GM21515 (cell line): ENCODE measurements at regions not wholly inside any gene's neighbourhood (a gene's known extent, or its start where the extent isn't known, plus 50 kb on each side); places are given as distances from the start of the nearest gene placed in this dataset.
A peak's percentile ranks its signal among the peaks of the same experiment; 100 is the strongest.
"Not testable (repeated sequence)": the region's sequence is repeated elsewhere in the genome, so short reads cannot be mapped to it uniquely, and the experiment has no call there.

ENCODE experiments used
- ATAC-seq: cut with Tn5 transposase; IDR thresholded peaks from one replicate; pipeline ENCODE4 v1.9.1; 2021; ENCODE audit not compliant: unreplicated experiment

DNA sequence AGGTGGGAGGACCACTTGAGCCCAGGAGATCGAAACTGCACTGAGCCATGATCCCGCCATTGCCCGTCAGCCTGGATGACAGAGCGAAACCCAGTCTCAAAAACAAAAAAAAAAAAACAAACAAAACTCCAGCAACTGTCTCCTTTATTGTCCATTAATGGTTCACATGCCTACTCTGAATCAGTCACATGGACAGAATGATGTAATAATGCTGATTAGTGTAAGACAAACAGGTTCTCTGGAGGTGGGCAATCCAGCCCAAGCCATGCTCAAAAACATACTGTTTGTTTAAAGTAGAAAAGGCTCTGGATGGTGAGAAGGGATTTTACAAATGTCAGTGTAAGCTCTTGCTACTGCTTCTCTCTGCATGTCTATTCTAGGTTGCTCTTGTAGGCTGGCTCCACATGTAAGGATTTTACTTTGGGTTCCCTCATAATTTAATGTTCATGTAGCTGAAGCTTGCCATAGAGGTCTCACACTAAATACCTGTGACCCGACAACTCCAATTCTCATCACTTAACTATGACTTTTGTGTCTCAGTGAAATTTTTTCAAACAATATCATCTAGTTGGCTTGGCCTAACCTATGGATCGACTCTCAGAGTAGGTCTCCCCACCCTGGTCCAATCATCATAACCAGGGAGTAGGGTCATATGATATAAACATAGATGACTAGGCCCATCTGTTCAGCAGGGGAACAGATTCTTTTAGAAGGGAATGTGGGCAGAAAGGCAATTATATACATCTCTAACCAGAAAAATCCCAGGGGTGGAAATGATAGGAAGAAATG, 83.9 kb upstream of the SLC39A10 start:
- ATAC-seq, result no peak

DNA sequence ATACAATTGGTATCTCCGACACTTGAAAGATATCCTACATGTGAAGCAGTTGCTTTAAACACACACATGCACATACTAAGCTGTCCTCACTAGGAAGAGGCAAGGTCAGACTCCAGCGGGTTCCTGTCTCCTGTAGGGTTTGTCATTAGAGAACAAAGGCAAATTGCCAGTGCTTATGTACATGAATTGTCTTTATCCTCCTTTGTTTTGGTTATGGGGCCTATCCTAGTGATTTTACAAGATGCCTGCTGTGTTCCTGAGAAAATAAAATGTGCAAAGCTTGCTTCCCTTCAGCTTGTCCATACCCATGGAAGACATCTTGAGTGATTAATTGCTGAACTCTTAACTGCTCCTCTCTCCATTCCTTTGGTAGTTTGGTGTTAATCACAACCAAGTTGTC, 86.7 kb upstream of the SLC39A10 start:
- ATAC-seq, result no peak

DNA sequence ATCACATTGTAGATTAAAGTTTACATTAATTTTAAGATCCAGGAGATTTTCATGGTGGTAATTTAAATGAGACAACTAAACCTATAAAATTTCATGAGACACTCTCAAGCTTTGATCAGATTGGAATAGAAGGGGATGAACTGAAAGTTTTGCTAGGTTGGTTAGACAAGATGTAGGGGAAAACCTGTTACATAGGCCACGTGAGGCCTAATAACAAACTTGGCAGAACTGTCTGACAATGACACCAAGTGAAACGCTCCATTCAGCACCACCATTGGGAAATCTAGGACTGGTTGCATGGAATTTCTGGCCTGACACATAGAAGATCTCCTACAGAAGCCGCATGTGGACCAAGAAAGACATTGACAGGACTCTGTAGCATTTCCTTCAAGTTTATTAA, 87.8 kb upstream of the SLC39A10 start:
- no peak for ATAC-seq

- ATAC-seq, result not testable (repeated sequence)
These were observed 92.3 kb upstream of the SLC39A10 start for GRCh38 chr2:195564625-195565135.

DNA sequence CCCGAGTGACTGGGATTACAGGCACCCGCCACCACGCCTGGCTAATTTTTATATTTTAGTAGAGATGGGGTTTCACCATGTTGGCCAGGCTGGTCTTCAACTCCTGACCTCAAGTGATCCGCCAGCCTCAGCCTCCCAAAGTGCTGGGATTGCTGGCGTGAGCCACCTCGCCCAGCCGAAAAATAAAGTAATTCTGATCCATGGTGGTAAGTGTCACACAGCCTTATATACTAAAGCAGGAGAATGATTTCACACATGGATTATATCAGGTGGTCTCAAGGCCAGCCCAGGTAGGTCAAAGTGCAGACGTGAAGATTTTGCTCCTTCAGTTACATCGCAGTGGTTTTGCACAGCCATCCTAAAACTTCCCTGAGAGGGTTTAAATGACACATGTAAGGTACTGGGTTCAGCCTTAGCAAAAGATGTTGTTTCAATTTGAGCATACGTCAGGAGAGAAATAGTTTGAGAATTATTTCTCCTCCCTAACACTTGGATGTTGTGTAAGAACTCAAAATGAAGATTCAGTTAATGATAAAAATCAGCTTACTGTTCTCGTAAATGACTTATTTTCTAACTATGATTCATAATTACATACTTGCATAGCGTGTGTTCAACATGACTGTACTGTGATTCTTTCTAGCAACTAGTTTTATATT, 93.0 kb upstream of the SLC39A10 start:
- no peak for ATAC-seq

GRCh38 chr2:195562570-195563566, 94.2 kb upstream of the SLC39A10 start:
- ATAC-seq, result no peak

DNA sequence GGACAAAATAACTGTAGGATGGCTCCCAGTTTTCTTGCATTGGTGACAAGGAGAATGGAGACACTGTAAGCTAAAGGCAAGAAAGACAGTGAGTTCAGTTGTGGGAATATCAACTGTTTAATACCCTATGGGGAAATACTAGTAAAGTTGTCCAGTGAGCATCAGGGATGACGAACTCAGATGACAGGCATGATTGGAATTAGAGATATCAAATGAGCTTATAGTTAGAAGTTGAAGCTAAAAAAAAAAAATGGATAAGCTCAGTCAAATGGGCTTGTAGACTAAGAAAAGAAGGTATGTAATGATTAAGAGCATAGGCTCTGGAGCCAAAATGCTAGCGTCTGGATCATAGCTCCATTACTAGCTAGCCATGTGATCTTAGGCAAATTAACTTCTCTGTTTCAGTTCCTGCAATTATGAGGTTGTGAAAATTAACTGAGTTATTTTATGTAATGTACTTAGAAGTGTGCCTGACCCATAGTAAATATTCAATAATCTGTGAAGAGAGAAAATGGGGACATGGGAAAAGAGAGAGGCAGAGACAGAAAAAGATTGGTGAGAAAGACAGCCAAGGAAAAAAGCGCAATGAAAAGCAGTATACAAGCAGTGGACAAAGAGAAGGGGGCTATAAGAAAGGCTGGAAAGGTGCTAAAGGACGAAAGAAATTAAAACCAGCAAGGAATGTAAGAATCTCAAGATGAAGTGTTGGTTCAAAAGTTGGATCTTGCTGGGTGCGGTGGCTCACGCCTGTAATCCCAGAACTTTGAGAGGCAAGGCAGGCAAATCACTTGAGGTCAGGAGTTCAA, 95.7 kb upstream of the SLC39A10 start:
- peak; percentile 43 for ATAC-seq

DNA sequence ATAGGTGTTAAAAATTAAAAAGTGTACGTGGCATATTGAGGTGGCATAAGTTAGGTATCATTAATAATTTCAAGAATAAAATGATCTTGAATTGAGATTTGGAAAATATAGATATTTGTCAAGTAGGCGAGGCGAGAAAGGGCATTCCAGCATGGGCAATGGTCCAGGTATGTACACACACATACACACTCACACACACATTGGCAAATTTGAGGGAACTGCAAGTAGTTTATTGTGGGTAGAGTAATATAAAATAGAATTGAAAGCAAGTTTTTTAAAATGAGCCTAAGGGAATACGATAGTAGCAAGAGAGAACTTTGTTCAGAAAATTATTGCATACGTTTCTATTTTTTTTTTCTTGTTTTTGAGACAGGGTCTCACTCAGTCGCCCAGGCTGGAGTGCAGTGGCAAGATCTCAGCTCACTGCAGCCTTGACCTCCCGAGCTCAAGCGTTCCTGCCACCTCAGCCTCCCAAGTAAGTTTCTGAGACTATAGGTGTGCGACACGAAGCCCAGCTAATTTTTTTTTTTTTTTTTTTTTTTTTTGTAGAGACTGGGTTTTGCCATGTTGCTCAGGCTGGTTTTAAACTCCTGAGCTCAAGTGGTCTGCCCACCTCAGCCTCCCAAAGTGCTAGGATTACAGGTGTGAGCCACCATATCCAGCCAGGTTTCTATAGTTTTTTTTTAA, 96.7 kb upstream of the SLC39A10 start:
- no peak for ATAC-seq

DNA sequence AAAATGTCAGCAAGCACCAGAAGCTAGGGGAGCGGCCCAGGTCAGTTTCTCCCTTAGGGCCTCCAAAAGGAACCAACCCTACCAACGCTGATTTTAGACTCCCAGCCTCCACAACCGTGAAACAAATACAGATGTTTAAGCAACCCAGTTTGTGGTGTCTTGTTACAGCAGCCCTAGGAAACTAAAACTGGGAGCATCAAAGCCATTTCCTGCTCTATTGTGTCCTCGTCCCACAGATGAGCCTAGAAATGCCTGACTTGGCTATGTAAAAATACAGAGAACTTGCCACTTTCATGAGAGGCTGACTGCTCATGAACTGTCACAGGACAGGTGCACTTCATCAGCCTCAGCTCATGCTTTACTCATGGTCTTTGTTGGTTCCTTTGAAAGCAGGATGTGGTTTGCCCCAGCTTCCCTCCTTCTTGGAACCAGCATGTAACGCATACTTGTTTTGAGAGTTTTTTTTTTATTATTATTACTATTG, 97.6 kb upstream of the SLC39A10 start:
- peak; percentile 88 for ATAC-seq

DNA sequence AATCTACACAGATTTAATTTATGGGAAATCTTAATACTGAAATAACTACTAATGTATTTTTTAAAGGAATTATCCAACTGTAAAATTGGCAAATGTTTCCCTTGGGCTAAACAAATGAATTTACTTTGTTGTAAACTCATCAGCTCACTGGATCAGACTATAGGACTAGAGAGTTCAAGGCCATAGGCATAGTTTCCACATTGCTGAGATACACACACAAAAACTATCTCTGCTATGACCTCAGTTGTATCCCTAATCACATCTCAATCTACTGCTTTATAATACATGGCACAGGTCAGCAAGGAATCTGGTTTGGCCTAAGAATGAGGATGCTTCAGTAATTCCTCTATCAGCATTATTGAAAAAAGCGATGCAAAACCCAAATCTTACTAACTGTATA, 101.1 kb upstream of the SLC39A10 start:
- ATAC-seq, result no peak

DNA sequence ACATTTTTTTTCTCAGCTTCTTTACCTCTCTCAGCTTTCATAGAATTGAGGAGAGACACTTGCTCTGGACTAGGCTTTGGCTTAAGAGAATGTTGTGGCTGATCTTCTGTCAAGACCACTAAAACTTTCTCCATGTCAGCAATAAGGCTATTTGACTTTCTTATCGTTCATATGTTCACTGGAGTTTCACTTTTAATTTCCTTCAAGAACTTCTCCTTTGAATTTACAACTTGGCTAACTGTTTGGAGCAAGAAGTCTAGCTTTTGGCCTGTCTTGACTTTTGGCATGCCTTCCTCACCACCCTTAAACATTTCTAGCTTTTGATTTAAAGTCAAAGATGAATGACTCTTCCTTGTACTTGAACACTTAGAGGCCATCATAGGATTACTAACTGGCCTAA, 104.4 kb upstream of the SLC39A10 start:
- no peak for ATAC-seq

- ATAC-seq, result no peak
These were observed 108.7 kb upstream of the SLC39A10 start for GRCh38 chr2:195548198-195548940.

DNA sequence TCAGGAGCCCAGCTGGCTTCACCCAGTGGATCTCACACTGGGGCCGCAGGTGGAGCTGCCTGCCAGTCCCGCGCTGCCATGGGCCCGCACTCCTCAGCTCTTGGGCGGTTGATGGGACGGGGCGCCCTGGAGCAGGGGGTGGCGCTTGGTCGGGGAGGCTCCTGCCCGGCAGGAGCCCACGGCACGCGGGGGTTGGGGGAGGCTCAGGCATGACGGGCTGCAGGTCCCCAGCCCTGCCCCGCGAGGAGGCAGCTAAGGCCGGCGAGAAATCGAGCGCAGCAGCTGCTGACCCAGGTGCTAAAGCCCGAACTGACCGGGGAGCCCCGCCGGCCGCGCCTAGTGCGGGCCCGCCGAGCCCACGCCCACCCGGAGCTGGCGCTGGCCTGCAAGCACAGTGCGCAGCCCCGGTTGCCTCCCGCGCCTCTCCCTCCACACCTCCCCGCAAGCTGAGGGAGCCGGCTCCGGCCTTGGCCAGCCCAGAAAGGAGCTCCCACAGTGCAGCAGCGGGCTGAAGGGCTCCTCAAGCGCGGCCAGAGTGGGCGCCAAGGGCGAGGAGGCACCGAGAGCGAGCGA, 109.7 kb upstream of the SLC39A10 start:
- not testable (repeated sequence) for ATAC-seq

GRCh38 chr2:195545811-195546210, 111.2 kb upstream of the SLC39A10 start:
- no peak for ATAC-seq

DNA sequence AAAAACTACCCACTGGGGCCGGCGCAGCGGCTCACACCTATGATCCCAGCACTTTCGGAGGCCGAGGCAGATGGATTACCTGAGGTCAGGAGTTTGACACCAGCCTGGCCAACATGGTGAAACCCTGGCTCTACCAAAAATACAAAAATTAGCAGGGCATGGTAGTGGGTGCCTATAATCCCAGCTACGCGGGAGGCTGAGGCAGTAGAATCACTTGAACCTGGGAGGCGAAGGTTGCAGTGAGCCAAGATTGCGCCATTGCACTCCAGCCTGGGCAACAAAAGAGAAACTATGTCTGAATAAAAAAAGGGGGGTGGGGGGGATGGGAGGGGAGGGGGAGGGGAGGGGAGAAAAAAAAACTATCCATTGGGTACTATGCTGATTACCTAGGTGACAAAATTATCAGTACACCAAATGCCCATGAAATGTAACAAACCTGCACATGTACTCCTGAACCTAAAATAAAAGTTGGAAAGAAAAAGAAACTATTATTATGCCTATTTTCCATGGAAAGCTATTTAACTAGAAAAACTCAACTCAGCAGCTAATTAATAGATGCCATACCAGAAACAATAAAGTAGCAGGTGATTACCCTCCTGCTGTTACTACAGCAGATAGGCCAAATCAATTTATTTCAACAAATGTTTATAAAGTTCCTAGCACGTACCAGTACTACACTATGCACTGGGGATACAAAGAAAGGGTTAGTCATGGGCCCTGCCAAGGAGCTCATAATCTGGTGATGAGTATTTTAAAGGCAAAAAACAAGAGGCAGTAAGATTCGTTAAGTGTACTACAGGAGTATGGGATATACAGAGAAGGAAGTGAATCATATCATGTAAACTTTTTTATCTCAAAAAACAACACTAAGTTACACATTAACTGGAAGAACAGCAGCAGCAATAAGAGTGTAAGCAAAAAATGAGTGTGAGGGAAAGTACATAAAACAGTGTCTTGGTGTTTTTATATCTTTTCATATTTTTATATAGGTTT, 112.8 kb upstream of the SLC39A10 start:
- no peak for ATAC-seq

GRCh38 chr2:195543063-195543462, 114.0 kb upstream of the SLC39A10 start:
- ATAC-seq, result no peak

DNA sequence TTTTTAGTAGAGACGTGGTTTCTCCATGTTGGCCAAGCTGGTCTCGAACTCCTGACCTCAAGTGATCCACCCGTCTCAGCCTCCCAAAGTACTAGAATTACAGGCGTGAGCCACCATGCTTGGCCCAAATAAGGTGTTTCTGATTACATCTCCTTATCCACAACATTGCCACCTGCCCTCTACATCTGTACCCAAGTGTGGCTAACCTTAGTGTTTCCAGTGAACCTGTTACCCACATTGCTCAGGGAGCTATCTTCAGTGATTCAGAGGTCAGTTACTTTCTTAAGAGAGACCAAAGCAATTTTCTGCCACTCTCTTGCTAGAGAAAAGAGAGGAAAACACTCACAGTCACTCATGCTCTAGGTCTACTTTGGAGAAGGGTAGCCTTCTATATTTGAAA, 115.0 kb upstream of the SLC39A10 start:
- ATAC-seq, result no peak
